Effector CD4-positive, alpha-beta T cell (primary cell): ENCODE measurements at regions not wholly inside any gene's neighbourhood (a gene's known extent, or its start where the extent isn't known, plus 50 kb on each side); places are given as distances from the start of the nearest gene placed in this dataset.

Experiments used
- DNase-seq: peaks from one replicate; pipeline ENCODE4 v3.0.0-alpha.2; 2020

DNA sequence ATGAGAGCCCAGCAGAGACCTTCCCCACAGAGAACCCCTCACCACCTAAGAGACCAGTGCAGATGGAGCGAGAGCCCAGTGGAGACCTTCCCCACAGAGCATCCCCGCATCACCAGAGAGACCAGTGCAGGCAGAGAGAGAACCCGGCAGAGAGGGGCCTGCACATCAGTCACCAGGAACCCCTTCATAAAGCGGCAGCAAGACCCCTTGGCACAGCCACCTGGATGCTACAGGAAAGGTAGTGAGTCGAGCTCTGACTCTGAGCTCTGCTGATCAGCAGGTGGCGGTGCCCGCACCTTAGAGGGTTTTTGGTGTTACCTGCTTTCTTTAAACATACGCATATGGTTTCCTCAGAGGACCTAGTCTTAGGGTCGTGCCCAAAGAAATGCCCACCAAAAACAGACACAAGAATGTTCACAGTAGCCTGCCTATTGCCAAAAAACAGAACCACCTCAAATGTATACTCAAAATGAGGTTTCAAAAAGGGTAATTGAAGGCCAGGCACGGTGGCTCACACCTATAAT is 678.7 kb downstream of the BRD1 start:
- DNase-seq, result no peak

DNA sequence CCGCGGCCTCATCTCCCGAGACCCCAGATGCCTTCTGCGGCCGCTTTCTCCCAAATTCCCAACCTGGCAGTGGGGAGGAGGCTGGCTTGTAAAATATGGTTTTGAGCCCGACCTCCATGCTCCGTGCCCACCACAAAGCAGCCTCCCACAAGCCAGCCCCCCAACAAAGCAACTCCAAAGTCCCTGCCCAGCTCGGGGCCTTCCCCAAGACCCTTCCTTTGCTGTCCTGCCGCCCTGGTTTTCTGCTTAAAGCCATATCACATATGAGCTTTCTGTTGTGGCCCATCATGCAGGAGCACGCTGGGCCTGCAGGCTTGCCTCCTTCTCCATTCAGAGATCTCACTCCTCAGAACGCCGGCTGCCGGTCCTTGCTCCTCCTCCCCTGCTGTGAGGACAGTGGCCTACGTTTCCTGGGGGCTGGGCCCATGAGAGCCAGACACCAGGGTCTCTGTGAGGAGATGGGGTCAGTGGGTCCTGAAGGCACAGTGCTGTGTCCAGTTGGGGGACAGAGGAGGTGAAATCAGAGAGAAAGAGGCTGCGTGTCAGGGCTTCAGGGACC is 680.0 kb downstream of the BRD1 start:
- DNase-seq, result no peak

DNA sequence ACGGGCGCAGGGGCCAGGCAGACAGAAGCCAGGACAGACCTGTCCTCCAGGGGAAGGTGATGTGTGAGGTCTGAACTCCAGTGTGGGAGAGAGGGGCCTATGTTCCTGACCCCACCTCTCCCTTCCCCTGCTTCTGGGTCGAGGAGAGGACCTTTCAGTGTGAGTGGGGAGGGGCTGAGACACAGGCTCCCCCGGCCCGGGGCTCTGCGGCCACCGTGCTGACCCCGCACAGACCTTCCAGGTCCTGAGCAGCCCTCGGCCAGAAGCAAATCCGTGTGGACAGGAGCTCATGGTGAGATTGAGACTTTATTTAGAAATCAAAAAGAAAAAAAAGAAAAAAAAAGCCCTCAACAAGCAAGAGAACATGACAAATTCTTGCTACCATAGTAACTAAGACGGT is 680.5 kb downstream of the BRD1 start:
- DNase-seq, result no peak

DNA sequence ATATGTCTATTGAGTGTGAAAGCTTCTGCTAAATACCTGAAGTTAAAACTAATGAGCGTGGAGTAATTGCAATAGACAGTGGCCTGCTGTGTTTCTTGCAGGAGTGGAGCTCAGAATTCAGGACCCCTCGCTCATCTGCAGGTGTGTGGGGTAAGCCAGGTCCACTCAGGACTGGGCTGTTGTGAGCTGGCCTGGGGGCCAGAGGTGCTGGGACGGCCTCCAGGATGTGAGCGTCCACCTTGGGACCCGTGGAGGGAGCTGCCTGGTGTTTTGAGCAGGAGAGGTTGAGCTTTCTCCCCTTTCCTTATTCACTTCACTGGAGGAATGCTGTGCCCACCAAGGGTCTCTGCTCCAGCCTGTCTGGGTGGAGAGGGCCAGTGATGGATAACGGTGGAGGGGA is 681.2 kb downstream of the BRD1 start:
- DNase-seq, result no peak

DNA sequence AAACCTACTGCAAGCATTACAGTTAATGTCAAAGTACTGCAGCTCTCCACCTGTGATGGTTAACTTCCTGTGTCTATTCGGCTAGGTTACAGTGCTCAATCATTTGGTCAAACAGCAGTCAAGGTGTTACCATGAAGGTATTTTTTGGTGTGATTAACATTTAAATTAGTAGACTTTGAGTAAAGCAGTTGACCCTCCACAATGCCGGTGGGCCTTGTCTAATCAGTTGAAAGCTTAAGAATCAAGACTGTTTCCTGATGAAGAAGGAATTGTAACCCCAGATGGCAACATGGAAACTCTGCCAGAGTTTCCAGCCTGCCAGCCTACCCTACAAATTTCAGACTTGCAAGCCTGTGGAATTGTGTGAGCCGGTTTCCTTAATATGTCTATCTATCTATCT is 683.9 kb downstream of the BRD1 start:
- DNase-seq, result no peak

DNA sequence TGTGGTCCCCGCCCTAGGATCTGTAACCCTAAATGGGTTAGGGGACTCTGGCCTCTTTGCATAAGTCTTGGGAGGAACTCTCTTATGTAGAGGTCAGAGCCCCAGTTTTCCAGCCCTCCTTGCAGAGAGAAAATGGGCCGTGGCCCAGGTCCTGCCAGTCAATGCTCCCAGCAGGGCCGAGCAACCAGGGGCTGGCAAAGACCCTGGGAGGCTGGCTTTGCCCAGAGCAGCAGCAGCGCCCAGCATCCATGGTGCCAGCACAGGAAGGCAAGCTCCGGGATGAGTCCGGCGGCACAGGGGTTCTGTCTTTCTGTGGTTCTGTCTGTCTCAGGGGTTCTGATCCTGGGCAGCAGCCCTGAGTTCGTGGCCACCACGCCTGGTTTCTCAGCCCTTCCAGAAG is 684.8 kb downstream of the BRD1 start:
- DNase-seq, result no peak

DNA sequence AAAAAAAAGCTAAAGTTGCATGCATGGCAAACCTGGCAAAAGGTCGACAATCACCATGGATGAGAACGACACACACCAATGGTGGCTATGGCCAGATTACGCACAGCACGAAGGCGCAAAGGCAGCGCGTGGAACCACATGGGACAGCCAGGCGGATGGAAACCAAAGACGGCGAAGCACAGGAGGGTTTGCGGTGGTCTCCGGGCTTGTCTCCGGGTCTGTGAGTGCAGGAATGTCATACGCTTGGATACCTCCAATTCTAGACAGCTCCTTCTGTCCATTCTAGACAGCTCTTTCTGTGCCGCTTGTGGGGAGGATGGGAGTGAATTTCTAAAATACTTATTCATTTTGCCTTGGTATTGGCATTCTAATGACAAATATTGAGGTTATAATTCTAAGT is 685.4 kb downstream of the BRD1 start:
- DNase-seq, result no peak

DNA sequence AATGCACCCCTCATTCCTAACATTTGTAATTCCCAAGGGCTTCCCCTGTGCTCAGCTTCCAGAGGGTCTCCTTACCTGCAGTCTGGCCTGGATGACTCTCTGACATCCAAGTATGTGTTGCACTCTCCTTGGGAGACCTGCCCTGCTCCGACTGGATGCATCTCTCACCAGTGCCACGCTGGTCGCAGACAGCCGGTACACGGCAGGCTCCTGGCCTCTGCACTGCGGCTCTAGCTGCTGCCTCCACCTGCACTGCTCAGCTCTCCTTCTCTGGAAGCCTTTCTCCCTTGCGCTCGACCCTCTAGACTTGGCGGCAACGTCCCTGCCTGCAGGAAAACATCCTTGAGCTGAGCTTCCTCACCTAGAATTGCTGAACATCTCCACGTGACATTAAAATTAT is 685.9 kb downstream of the BRD1 start:
- no peak for DNase-seq

DNA sequence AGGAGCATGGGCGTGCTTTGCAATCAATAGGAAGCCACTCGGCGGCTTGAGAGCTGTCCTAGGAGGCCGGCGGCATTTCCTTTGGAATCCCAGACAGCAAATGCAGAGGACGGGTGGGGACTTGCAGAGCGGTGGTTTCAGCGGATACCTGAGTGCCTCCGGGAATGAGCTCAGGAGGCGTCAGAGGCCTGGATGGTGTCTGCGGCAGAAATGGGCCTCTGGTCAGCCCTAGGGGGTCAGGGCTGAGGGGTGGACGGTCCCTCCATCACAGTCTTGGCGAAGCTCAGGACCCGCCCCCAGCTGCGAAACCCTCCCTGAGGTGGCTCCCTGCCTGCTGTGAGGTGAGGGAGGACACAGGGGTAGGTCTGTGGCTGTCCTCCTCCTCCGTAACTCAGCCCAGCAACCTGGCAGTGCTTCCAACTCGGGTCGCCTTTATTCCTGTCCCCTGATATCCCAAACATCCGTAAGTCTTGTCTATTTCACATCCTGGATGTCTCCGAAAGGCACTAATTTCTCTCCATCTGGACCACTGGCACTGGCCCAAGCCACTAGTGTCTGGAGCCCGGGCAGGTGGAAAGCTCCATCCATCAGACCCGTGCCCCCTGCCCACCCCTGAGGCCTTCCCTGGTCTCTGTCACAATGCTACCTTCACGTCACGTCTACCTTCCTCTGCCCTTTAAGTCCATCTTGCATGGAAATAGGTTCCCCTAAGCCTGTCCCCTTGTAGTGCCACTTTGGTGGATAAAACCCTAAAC is 686.6 kb downstream of the BRD1 start:
- no peak for DNase-seq

DNA sequence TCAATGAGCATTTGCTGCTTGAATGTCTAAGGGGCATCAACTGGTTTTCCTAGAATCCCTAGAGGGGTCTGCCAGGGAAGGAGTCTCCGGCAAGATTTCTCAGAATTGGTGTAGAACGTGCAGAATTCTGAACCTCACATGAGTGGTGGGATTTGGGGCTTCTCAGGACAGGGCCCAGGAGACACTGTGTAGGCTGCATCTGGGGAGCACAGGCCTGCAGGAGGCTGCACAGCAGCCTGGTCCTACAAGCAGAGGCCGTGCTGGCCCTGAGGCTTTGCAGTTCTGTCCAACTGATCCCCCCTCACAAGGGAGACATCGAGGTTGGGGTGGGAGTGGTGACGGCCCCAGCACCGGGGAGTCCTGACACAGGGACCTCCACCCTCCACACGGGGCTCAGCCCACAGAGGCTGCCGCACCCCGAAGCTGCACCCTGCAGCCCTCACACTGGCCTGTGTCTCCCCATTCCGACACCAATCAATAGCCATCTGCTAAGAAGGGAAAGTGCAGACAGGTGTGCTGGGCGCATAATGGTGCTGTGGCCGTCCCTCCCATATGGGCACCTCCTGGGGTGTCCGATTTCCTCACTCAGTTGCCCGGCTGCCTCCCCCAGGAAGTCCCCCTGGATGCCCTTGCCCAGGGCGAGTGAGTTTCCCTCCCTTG is 688.1 kb downstream of the BRD1 start:
- no peak for DNase-seq

DNA sequence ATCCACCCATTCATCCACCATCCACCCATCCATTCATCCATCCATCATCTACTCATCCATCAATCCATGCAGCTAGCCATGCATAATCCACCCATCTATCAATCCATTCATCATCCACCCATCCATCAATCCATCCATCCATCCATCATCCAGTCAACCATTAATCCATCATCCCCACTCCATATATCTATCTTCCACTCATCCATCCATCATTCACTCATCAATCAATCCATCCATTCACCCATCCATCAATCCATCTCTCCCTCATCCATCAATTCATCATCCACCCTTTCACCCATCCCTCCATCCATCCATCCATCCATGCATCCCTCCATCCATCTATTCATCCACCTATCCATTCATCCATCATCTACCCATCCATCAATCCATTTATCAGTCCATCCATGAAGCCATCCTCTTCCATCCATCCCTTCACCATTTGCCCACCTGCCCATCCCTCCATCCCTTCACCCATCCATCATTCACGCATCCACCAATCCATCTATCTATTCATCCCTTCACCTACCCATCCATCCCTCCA is 689.4 kb downstream of the BRD1 start:
- DNase-seq, result no peak

DNA sequence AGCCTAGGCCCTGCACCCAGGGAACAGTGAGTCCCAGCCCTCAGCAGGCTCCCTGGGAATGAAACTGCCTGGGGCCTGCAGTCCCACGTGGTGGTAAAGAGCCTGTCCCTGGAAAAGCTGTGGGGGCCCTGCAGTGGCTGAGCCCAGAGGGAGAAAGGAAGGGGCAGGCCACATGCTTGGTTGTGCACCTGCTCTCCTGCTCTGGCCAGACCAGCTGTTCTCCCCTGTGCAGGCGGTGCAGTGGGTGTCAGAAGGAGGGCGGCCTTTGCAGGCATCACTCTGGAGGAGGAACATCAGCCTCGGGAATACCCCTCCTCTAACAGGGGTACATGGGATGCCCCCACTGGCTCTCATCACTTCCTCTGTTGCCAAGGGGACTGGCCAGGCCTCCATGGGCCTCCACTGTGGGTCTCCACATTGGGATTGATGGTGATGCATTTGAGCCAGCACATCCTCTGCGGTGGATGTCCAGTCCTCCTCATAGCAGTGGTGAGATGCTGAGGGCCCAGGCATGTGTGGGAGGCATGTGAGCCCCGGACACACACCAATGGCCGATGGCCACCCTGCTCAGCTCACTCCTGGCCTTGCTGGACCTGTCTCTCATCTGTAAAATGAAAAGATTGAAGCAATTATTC is 690.4 kb downstream of the BRD1 start:
- no peak for DNase-seq

DNA sequence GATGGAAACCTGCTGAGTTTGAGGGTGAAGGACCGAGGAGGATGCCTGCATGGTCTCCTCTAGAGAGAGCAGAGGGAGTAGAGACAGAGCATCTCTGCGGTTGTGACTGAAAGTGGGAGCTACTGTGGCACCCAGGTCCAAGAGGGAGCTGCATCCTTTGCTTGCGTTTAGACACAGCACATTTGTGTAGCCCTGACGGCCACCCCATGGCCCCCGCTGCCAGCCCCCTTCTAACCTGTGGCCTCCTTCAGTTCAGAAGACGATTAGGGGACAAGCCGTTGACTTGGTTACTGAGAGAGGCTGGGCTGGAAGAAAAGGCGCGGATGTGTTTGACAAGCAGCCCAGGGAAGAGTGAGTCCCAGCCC is 690.9 kb downstream of the BRD1 start:
- no peak for DNase-seq

DNA sequence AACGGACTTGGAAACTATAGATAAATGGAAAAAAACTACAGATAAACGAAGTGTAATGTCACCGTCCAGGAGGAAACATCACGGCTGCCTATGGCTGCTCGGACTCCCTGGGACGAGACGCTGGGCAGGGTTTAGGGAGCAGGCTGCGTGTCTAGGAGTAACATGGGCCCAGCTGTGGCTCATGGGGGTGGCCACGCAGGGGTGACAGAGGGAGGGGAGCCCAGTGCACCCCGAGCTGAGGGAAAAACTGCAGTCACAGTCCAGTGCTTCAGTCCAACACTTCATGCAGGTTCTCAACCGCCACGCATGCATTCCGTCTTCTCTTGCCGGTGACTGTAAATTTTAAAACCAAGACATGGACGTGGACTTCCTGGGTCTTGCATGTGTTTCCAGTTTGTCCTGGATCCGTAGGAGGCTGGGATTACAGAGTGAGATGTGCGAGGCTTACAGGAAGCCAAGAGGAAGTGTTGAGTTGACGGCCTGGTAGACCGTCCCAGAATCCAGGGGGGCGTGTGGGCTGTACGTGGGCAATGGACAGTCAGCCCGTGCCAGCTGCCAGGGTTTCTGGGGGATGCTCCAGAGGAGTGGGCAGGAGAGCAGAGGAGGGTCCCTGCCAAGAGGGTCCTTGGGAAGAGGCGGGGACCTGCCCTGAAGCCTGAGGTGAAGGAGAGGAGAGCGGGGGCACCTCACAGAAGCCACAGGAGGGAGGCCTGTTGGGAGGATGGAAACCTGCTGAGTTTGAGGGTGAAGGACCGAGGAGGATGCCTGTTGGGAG is 691.4 kb downstream of the BRD1 start:
- DNase-seq, result no peak

DNA sequence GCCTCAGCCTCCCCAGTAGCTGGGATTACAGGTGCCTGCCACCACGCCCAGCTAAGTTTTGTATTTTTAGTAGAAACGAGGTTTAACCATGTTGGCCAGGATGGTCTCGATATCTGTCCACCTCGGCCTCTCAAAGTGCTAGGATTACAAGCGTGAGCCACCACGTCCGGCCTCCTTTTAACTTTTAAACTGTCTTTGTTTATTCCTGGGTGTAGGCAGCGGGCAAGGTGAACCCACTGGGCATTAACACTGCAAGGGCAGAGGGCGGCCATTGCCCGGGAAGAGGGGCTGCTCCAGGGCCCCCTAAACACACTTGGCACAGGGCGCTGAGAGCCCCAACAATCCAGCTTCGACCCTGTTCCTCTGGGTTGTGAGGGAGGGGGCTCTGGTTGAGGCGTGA is 693.6 kb downstream of the BRD1 start:
- no peak for DNase-seq

DNA sequence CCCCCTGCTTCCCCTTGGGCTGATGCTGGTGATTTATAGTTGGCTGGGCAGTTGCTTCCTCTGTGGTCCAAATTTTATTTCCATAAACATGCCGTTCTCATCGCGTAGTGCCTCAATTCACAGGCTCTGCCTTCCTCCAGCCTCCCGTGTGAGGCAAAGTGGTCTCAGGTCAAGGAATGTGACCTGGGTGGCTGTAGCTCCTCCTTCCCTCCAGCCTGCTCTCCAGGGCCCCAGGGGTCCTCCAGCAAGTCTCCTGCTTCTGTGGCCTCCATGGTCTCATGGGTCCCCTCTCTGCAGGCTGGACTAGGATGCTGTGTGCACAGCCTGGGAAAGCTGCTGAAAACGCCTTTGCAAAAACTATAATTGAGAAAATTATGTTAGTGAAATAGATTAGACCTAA is 694.1 kb downstream of the BRD1 start:
- no peak for DNase-seq

DNA sequence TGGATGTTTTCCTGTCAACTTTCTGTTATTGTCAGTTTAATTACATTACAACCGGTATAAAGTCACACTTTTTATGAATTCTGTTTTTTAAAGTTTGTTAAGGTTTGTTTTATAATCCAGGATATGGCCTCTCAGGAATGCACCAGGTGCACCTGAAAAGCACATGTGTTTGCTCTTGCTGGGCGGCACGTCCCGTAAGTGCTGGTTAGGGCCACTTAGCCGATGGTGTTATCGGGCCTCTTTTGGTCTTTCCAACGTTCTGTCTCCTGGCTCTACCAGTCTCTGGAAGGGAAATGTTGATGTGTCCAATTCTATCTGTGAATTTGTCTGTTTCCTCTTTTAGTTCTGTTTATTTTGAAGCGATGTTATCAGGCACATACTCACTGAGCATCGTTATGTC is 695.7 kb downstream of the BRD1 start:
- no peak for DNase-seq

DNA sequence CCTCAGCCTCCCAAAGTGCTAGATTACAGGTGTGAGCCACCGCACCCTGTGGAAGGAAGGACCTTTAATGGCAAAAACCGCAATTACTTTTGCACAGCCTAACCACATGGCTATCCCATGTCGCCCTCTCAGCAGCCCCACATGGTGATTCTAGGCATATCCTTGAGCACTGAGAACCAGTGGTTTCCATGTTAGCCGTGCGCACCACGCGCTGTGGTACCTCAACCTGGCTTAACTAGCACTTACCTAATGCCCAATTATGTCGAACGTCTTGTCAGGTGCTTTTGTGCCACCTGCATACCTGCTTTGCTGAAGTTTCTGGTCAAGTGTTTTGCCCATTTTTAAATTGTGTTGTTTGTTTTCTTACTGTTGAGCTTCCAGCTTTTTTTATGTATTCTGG is 697.9 kb downstream of the BRD1 start:
- no peak for DNase-seq

DNA sequence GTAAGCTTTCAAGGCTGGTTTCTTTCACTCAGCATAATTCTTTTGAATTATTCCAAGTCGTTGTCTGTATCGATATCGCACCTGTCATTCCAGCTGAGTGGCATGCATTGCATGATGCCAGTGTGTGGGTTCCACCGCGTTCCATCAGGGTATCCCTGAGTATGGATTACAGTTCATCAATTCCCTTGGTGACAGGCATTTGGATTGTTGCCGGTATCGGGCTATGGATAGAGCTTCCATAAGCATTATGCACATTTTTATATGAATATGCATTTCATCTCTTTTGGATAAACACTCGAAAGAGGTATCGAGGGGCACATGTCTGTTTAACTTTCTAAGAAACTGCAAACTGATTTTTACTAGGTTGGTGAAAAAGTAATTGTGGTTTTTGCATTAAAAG is 698.8 kb downstream of the BRD1 start:
- DNase-seq, result no peak

DNA sequence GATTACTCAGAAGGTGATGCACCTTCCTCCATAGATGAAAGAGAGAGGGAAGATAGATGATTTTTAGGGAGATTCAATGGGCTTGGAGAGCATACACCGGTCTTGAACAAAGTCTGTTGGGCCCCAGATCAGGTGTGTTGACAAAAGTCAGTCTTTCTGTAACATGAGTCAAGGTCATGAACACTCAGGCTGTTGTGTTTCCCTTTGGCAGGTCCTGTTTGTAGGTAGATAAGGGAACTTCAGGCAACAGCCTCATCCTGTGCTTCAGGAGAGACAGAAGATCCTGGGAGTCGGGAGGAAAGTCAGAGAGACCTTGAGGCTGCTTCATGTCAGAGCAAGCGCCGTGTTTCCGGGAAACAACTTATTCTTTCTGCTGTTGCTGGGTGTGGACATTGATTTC is 703.1 kb downstream of the BRD1 start:
- no peak for DNase-seq

DNA sequence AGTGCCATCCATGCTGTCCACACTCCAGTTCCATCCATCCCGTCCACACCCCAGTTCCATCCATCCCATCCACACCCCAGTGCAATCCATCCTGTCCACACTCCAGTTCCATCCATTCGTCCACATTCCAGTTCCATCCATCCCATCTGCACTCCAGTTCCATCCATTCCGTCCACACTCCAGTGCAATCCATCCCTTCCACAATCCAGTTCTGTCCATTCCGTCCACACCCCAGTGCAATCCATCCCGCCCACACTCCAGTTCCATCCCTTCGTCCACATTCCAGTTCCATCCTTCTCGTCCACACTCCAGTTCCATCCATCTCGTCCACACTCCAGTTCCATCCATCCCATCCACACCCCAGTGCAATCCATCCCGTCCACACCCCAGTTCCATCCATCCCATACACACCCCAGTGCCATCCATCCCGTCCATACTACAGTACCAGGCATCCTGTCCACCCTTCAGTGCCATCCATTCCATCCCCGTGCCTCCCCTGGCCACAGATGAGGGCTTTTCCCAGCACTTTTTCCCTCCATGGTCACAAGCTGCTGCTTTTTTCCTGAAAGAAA is 704.0 kb downstream of the BRD1 start:
- no peak for DNase-seq

DNA sequence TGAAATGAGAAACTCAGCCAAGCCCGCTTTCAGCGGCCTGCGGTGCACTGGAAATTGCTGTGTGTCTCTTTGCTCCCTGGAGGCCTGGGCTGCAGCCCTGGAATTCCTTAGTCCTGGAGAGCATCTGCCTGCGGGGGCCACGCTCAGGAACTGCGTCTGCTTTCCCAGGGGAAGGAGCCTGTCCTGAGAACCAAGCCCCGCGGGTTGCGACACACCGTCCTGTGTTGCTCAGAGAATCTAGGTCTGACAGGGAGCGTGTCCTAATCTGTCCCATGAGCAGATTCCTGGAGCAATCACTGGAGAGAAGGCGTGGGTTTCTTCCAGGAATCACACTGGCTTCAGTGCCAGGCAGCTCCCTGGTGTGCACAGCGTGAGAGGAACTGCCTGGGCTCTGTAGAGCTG is 708.1 kb downstream of the BRD1 start:
- DNase-seq, result no peak
